A204.1 (cell line): ENCODE measurements at regions not wholly inside any gene's neighbourhood (a gene's known extent, or its start where the extent isn't known, plus 50 kb on each side); places are given as distances from the start of the nearest gene placed in this dataset.

Experiments used
- FAIRE-seq: peaks from 2 replicates; lab custom pipeline; 2012; peaks lifted over from hg19 to GRCh38; lab: Jason Lieb, UNC

DNA sequence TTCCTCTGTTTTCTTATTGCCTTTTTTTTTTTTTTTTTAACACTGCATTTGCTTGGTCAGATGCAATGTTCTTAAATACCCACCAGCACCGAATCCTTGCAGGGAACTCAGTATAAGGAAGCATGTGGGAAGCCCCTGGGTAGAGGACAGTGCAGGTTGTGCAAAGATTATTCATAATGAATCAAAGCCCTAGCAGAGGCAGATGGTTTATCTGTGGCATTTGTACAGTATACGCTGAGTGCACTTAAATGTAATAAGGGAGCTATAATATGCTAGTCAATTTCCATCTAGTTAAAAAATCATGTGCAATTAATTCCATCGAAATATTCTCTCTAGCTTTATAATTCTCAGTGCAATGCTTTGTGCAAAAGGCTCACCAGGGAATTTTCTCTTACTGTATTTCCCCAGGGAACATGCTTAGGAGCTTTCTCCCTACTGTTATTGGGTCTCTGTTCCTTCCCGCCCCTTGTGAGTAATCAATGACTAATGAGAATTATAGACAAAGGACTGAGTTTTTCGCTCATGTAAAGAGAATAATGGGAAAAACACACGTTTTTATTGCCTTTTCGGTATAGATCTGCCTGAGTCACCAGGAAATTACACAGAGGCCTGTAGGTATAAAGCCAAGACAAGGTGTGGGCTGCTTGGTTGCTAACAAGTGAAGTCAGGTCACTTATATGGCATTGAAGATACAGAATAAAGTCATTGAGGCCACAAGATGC, 1214.3 kb upstream of the TMEM132C start:
- FAIRE-seq = no peak

DNA sequence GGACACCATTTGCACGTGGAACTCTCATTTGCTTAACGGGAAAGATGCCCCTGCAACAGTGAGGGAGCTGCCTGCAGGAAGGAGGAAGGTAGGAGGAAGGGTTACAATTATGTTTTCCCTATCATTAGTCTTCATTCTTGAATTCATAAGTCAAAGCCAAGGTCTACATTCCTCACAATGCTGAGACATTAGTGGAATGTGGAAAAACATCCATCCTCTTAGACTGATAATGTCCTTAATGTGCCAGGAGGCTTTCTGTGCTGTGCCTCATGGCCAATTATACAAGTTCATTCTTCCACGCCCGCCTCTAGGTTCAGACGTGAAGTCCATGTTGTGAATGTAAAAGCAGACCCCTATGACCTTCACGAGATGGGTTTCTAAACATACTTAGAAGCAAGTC, 1212.4 kb upstream of the TMEM132C start:
- FAIRE-seq = no peak

DNA sequence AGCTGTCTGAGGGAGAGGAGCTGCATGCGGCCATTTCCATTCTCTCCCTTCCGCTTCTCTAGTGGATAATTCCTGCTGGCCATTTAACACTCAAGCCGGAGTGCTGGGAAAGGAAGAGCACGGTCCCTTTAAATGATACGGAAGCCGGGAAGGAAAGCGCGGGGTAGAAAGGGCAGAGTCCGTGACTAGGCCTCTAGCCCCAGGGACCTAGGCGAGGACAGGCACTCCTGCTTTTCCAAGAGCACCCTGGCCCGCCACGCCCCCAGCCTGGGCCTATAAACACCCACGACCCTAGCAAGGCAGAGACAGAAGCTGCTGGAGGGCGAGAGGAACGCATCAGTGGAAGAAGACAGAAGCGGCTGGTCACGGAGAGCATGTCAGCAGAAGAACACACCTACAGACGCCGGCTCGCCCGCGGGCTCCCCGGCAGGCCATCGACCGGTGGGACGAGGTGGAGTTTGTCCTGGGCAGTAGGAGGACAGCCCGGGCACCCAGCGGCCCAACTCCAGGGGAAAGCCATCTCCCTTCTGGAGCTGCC, 1206.6 kb upstream of the TMEM132C start:
- no peak for FAIRE-seq

DNA sequence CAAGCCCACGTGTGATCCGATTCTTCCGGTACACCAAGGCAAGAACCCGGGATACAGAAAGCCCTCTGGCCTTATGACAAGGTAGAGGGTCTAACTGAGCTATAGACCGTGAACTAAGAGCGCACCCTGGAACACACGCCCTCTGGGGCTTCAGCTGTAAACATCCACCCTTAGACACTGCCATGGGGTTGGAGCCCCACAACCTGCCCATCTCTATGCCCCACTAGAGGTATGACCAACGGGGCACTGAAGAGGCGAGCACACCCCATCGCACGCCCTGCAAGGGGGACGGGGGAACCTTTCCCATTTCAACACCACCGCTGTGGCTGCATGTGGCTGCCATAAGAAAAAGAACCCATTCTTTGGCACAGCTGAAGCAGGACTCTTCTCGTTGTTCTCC, 1206.0 kb upstream of the TMEM132C start:
- no peak for FAIRE-seq

DNA sequence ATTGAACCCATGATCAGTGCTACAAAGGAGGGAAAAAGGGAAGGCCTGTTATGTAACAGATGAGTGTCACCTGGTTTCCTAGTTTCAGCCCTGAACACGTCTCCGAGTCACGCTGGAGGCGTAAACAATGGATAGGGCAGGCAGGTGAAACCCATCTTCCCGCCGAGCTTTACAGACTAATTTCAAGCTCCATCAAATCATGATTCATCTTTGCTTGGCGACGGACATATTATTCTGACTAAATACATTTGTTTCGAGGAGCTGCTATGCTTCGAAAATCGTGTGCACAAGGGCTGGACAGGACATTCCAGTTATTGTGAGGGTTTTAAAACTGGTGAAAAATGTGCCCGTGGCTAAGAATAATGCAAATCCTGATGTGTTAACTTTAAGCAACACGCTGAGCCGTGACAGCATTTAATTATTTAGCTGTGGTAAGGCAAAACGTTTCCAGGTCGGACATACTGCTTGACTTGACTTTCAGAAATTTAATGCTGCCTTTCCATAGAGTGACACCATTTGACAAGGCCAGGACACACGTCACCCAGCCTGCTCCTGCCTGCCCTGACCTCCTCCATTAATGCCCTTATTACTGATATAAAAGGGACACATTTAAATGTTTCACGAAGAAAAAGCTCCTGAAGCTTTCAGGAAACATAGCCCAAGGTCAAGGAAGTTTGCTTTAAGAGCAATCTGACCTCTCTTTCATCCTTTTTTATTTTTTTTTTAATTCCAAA, 1203.5 kb upstream of the TMEM132C start:
- FAIRE-seq = no peak

DNA sequence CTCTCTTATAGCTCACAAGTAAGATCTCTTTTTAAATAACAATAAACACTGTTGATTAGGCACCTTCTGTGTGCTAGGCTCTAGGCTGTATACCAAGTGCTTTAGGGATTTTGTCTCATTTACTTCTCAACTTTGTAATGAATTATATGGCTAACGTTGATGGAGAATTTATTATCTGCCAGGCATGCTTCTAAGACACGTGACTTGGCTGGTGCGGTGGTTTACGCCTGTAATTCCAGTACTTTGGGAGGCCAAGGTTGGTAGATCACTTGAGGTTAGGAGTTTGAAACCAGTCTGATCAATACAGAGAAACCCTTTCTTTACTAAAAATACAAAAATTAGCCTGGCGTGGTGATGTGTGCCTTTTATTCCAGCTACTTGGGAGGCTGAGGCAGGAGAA, 1202.8 kb upstream of the TMEM132C start:
- no peak for FAIRE-seq

DNA sequence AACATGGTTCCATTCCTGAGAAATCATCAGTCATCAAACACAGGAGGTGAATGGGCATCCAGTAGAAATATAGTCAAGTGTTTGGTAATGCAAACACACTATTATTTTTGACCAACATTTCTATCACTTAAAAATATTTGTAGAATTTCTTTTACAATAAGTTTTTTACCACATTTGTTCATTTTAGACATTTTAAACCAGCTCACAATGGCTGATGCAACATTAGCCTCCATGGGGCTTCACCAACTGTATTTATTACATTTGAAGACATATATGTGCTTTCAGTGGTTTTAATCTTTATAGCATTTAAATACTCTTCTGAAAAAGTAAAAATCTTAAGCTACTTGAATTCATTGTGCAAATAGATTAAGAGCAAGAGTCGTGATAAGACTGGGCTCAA, 1201.4 kb upstream of the TMEM132C start:
- no peak for FAIRE-seq

DNA sequence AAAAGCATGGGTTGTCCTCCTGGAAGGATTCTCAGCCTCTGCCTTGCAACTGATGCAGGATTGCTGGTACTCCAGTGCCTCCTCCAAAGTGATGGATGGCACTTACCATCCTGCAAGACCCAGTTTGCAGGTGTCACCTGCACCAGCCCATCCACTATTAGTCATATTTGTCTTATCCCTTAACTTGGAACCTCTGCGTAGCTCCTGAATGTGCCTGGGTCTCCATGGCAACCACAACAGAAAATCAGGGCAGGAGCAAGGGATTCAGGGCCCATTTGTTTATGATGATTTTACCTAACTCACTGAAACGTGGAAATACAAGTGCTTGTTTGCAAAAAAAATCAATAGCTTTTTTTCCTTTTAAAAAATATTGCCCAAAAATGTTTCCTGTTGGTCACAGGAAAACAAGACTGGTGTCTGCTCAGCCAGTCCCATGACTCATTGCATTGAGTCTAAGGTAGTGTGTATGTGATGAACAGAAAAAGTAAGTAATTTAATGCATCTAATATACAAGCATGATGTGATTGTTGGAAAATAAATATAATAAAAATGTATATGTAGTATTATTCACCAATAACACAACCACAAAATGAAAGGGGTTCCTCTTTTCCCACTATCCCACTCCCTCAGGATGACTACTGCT, 1196.3 kb upstream of the TMEM132C start:
- FAIRE-seq = no peak

DNA sequence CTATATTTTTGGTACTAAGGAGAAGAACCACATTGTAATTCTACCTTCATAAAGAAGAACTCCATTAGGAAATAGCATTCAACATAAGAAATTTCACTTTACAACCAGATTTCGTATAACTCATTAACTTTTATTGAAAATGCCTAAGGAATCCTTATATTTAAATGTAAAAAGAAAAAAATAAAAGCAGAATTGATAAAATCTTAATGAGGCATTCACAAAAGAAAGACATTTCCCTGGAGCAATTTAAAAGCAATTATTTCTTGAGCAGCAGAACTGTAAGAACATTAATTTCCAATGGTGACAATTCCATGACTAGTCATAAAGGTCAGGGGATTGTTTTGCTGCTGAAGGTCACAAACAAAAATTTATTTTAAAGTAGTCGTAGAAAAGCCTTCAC, 1192.8 kb upstream of the TMEM132C start:
- FAIRE-seq = no peak

DNA sequence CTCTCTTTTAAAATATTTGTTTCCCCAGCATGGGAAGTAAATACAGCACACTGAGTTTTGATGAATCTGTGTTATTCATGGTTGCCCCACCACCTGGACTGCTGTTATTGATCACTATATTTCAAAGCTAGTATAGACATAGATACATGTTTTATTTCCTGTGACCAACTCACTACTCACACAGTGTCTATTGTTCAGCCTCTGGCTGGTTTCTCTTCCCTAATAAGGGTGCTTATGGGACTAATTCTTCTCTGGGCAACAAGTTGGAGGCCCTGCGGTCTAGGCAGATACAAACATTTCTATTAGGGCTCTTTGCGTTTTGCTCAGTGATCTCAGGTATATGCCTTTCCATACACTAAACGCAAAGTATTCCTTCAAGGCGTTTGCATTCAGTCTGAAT, 1191.0 kb upstream of the TMEM132C start:
- no peak for FAIRE-seq

DNA sequence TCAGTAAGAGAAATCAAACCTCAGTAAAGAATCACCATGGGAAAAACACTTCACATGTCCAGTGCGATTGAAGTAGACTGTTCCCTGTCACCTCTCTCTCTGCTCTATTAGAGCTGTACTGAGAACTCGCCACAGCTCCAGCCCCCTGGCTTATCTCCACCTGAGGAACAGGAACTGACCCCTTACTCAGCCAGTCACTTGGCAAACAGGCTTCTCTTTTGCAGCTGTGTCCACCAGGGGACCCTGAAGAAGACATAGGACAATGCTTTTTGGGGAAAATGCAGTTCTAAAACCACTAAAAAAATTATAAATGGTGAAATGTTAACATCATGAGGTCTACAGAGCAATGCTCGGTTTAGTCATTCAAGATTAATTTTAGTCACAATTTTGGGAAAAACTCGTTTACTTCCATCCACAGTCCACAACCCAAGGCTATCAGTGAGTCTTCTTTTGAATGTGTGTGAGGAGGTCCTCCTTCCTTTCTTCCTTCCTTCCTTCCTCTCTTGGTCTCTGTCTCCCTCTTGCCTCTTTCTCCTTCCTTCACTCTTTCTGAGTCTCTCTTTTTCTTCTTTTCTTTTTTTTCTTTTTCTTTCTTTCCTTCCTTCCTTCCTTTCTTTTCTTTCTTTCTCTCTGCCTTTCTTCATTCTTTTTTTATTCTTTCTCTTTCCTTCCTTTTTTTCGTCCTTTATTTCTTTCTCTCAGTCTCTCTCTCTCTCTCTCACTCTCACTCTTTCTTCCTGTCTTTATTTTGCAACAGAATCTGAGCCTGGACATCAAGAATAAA, 1189.5 kb upstream of the TMEM132C start:
- FAIRE-seq = no peak

DNA sequence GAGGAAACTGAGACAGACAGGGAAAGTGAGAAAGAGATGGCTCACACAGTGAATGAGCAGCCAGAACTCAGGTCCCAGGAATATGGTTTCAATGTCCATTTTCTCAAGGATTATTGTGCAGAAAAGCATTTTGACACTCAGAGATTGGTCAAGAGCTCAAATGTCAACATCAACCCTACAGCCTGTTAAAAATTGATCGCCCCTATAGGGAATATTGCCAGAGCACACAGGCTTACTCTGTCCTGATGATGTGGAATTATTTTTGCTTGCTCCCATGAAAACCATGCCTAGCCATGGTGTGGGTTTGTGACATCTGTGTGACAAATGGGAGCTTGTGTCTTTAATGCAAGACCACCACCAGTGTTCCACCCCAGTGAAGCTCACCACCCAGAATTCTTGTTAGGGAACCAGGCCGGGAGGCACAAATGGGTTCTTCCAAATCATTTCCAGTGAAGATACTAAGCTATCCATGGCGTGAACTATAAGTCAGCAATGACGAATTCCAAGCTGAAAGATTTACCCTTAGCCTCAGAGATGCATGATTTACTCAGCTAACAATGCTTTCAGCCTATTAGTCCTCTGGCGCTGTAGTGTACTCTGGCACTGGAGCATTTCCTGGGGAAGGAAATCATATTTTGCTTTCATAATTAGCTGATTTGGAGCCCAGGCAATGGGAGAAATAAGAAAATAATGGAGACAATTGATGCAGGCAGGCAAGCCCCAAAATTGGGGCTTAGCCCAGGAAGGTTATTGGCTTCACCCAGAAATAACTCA, 1188.2 kb upstream of the TMEM132C start:
- FAIRE-seq = no peak

DNA sequence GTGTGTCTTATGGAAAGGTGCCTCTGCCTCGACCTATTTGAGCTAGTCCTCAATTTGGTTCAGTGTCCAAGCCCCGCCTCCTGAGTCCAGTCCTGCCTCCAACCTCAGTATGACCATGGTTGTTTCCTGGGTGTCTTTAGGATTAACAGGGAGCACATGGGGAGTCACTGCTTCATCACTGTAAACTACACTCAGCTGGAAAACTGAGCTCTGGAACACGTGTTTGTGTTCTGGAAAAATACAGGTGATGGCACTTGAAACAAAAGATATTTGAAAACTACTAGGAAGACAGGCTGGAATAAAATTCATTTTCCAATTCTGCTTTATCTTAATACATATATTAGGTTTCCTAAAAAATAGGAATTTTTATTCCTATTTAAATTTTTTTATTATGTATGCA, 1187.3 kb upstream of the TMEM132C start:
- FAIRE-seq = no peak

DNA sequence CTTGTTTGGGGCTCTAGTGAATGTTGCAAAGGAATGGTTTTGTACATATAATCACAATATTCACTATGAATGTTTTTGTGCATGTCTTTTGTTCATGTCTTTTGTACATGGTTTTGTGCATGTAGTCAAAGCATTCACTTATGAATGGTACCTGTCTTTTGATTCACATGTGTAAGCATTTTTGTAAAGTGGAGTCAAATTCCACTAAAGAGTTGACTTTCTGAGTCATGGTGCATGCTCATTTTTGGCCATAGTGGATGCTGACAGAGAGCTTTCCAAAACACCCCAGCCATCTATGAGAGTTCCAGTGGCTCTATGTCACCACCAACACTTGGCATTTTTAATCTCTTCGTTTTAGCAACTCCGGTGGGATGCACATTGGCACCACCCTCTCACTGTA, 1185.9 kb upstream of the TMEM132C start:
- no peak for FAIRE-seq

DNA sequence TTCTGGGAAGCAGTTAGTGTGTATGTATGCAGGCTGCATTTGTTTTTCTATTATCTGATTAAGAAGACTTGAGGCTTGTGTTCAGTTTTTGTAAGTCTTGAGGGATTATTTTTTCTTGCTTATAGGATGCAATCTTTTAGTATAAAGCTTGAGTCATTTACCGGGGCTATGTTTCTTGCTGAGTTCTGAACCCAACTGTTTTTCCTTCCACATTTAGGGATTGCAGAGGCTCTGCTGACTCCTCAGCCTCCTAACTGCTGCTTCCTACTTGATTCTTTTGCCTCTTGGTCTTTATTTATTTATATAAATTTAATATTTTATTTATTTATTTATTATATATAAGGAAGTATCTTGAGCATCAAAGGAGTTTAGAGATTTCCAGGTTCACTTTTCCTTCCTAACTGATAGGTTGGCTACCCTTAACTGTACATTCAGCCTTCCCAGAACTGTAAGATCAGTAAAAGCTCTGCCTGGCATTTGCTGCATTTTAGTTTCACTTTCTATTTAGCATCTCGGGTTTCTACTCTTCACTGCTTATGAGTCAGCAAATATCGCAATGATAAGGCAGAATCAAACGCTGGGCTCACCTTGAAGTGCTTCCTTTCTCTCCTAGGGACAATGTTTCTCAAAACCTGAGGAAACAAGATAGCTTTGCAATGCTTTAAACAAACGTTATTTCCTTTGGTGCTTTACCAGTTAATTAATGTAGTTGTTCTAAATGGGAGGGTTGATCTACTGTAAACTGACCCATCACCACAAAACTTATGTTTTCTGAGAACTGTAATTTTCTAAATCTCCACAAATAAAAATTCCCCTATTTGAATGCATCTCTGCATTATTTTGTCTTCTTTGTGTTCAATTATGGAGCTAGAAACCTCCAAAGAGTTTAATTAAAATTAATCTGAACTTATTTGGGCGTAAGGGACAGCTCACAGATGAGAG, 1183.7 kb upstream of the TMEM132C start:
- peak; percentile 93 for FAIRE-seq

DNA sequence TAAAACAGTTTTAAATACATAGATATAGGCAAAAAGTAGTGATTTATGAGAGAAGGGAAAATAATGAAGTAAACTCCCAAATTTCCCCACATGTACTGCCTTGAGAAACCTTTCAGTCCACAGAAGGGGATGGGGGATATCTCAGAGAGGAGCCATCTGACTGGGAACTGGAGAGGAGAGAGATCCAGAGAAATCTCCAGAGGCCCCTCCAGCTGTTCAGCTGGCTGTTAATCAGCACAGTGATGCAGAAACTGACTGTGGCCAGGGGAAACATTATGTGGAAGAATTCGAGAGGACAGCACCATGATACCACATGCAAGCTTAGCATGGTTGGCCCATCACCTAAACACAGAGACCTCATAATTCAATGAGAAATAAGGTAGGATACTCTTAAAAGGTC, 1165.9 kb upstream of the TMEM132C start:
- no peak for FAIRE-seq

DNA sequence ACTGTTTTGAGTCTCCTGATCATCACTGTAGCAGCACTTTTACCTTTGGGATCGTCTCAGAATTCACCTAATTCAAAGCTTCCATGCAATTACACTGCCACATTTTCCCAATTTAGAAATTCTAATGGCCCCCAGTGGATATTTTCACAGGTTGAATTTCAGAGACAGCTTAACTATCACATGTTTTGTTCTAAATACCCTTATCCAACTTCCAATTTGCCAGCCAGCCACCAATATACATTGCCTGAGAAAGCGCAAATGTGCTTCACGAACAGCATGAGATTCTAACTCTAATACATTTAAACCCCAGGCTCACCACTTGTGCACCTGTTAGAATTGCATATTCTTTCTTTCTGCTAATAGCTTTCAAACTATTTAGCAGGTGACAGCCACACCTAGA, 1160.9 kb upstream of the TMEM132C start:
- FAIRE-seq = no peak

DNA sequence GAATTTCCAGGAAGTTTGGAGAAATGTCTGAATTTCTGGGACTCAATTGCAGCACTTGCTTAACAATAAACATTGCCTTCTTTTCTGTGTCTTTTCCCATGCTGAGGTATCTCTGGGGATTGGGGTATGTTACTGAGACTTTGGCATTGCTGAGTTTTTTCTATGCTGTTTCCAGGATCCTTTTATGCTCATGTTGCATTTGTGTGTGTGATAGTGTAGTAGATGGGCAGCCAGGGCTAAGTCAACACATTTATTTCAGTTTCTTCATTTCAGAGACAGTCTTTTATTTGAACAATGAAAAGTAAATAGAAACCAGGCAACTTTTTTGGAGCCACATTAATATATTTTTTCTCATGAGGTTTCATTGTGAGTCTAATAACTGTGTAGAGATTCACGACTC, 1160.3 kb upstream of the TMEM132C start:
- no peak for FAIRE-seq

DNA sequence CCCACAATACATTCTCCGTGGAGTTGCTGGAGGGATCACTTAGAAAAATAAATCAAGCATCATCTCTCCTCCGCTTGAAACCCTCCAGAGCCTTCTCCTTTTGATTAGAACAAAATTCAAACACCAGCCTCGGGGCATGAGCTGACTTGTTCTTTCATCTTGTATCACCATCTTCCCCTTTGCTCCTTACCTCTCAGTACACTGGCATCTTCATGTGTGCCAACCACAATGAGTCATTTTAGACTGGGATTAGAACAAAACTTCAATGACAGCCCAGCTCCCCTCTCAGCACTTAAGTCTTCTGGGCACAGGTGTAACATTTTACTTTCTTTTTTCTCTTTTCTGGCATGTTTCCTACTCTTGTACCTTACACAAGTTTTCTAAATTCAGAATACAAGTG, 1159.2 kb upstream of the TMEM132C start:
- FAIRE-seq = no peak

DNA sequence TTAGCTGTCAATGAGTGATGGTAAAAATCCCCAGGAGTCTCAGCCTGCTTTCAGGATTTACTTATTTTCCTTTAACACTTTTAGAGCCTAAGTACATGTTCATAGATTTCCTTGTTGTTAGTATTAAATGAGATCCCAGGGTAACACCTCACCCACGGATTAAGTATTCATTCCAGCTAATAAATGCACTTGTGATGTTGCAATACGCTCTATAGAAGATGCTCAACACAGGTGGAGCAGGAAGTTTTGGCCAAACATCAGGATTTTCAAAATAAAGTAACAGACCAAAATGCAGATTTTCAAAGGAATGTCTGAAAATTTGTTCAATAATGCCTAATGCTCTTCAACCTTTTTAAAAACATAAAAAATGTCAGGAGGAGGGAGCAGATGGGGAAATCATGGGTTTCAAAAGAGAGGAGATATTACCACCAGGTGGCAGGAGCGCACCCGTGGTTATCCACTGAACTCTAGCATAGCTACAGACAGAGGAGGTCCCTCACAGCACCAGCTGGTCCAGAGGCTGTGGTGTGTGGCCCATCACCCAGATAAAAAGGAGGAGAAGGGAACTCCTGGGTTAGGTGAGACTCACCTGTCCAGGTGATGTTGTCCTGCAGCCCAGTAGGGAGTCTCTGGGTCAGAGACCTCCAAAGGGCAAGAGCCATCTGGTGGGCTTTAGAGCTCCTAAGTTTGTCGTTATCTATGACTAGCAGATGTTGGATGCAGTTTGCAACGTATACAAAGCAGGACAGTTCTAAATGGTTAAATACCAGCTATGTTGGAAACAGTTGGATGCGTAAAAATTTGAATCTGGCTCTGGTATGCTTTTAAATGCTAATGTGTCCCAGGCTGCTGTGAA, 1158.4 kb upstream of the TMEM132C start:
- no peak for FAIRE-seq
